Glutamatergic neuron (in vitro differentiated cells): ENCODE measurements at regions not wholly inside any gene's neighbourhood (a gene's known extent, or its start where the extent isn't known, plus 50 kb on each side); places are given as distances from the start of the nearest gene placed in this dataset.

Experiments
- DNase-seq: peaks from one replicate; pipeline ENCODE4 v3.0.0; 2022
- H3K27ac Mint-ChIP-seq: one replicate; pipeline ENCODE4 v1.8.0; 2020; ENCODE audit warnings: mild to moderate bottlenecking, mixed read lengths, inconsistent platforms; ENCODE audit not compliant: unreplicated experiment
- H3K27me3 Mint-ChIP-seq: one replicate; pipeline ENCODE4 v1.8.0; 2020; ENCODE audit warnings: mild to moderate bottlenecking, moderate library complexity, mixed read lengths, inconsistent platforms; ENCODE audit not compliant: unreplicated experiment
- H3K36me3 Mint-ChIP-seq: one replicate; pipeline ENCODE4 v1.8.0; 2020; ENCODE audit warnings: mild to moderate bottlenecking, mixed read lengths, inconsistent platforms; ENCODE audit not compliant: unreplicated experiment
- H3K4me1 Mint-ChIP-seq: one replicate; pipeline ENCODE4 v1.8.0; 2020; ENCODE audit warnings: mild to moderate bottlenecking, low read depth, mixed read lengths, inconsistent platforms; ENCODE audit not compliant: unreplicated experiment
- H3K4me3 Mint-ChIP-seq: one replicate; pipeline ENCODE4 v1.8.0; 2020; ENCODE audit warnings: mild to moderate bottlenecking, mixed read lengths, inconsistent platforms; ENCODE audit not compliant: unreplicated experiment
- H3K9me3 Mint-ChIP-seq: one replicate; pipeline ENCODE4 v1.8.0; 2020; ENCODE audit warnings: mild to moderate bottlenecking, moderate library complexity, mixed read lengths, inconsistent platforms; ENCODE audit not compliant: unreplicated experiment
- CTCF ChIP-seq: fragments of 200-600 bp; sonication (generic); IDR thresholded peaks from one replicate; pipeline ENCODE4 v1.5.0; 2021; ENCODE audit not compliant: partially characterized antibody, unreplicated experiment

DNA sequence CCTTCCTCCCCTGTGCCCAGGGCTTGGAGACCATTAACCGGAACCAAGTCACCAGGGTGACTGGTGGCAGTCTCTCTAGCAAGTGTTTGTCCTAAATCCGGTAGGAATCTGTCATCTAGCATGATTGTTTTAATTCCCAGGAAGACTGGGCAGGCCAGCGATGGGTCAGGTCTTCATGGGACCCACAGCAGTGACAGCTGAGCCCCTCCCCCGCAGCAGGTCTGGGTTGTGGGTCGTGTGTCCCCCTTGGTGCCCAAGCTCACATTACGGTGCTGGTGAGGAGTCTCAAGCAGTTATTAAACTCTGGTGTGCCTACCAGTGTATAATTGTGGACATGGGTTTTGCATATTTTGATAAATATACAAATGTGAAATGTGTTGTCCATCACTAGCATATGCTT lies 466.5 kb downstream of the MATN1 start:
- Mint-ChIP-seq H3K9me3 (no peaks in the 10 kb centered on the region), H3K27ac (no peak overlapping the region), H3K4me3 (no peak overlapping the region), H3K4me1 (no peaks in the 10 kb centered on the region), H3K36me3 (peaks cover 6% of the 10 kb centered on the region), H3K27me3 (peaks cover 6% of the 10 kb centered on the region)
- TF ChIP-seq CTCF = no peak
- DNase-seq = no peak

- Mint-ChIP-seq H3K36me3 (no peaks in the 10 kb centered on the region), H3K27ac (no peak overlapping the region), H3K4me1 (peaks cover 8% of the 10 kb centered on the region), H3K27me3 (peaks cover 10% of the 10 kb centered on the region), H3K9me3 (no peaks in the 10 kb centered on the region), H3K4me3 (no peak overlapping the region)
- no peak for TF ChIP-seq CTCF
- DNase-seq = no peak
Observed at GRCh38 chr1:30255111-30255724, 468.2 kb downstream of the MATN1 start.

DNA sequence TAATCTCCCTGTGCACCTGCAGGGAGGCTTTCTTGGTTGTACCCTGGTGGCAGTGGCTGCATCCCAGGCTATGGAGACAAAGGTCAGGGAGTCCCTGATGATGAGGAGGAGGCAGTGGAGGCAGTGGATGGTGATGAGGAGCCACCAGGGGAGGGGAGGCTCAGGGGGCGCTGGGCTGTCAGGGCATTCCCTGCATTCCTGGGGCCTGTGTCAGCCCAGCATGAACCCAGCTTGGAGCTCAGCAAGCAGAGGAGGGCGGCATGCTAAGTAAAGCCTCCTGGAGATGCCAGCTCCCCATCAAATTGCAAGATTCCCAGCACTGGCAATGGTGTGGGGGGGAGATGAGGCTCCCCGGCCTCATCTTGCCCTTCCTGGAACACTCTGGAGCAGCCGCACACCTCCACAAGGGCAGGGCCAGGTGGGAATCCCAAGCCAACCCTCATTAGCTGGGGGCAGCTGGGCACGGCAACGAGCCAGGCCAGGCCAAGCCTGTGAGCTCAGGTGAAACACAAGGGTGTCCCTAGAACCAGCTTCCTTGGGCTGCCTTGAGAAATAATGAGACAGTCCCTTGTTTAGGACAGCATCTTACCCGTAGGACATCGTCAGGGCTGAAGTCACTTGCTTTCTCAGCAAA lies 469.5 kb downstream of the MATN1 start:
- Mint-ChIP-seq H3K27ac (no peak overlapping the region), H3K9me3 (no peaks in the 10 kb centered on the region), H3K4me1 (peaks cover 8% of the 10 kb centered on the region), H3K36me3 (no peaks in the 10 kb centered on the region), H3K27me3 (peaks cover 11% of the 10 kb centered on the region), H3K4me3 (no peak overlapping the region)
- no peak for DNase-seq
- no peak for TF ChIP-seq CTCF

GRCh38 chr1:30253361-30253760 lies 470.0 kb downstream of the MATN1 start:
- no peak for TF ChIP-seq CTCF
- H3K27me3 Mint-ChIP-seq = peaks cover 11% of the 10 kb centered on the region
- peaks cover 8% of the 10 kb centered on the region for H3K4me1 Mint-ChIP-seq
- no peak overlapping the region for H3K27ac Mint-ChIP-seq
- no peaks in the 10 kb centered on the region for H3K9me3 Mint-ChIP-seq
- H3K36me3 Mint-ChIP-seq = no peaks in the 10 kb centered on the region
- no peak for DNase-seq
- no peak overlapping the region for H3K4me3 Mint-ChIP-seq
